ENCODE measurements at regions not wholly inside any gene's neighbourhood (a gene's known extent, or its start where the extent isn't known, plus 50 kb on each side); places are given as distances from the start of the nearest gene placed in this dataset.
A peak's percentile ranks its signal among the peaks of the same experiment; 100 is the strongest.

DNA sequence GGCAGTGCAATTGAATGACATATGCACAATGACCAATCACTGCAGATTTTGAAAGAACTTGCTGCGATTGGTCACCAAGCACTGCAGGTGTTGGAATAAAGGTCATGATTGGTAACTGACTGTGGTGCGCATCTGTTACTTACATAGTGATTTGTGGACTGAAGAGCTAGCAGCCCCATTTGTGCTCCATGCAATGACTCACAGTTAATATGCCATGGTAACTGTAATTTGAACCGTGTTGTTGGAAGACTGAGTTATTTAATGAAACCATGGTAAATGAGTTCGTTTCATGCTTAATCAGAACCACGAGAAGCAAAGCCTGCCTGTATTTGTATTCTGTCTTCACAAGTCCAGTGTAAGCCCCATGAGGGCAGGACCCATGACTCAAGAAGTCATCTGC is 220.5 kb downstream of the TJP1 start:
- no peak for DNase-seq

DNA sequence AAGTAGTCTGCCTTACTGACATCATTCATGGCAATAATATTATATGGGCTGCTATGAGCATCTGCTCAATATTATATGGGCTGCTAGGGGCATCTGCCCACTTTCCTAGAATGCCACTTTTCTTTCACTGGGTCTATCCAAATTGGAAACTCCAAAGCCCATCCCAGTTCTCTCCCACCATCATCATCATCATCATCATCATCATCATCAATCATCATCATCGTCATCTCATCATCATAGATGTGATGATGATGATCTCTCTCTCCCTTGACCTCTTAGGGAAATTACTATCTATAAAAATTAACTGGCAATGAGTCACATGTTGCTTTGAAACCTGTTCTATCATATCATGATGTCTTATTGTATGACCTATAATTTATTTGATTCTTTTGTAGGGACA is 222.0 kb downstream of the TJP1 start:
- no peak for DNase-seq

- DNase-seq = peak; percentile 10
Observed at GRCh38 chr15:29596266-29596665, 226.0 kb downstream of the TJP1 start.

DNA sequence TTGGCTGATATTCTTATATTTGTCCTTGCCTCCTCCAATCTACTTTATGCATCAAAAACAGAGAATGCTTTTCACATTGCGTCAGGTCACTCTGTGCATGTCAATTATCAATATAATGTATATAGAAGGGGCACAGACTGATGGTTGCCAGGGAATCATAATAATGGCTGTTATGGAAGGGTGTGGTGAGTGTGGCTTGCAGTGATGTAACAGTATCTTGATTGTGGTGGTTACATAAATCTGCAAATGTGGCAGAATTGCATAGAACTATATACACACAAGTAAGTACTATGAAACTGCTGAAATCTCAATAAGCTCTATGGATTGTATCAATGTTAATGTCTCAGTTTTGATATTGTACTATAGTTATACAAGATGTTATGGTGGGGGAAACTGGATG is 228.6 kb downstream of the TJP1 start:
- DNase-seq = no peak

- no peak for DNase-seq
Observed at GRCh38 chr15:29593111-29593510, 229.2 kb downstream of the TJP1 start.

- no peak for DNase-seq
Observed at GRCh38 chr15:29590701-29591100, 231.6 kb downstream of the TJP1 start.

- DNase-seq = no peak
Observed at GRCh38 chr15:29589975-29590374, 232.3 kb downstream of the TJP1 start.

DNA sequence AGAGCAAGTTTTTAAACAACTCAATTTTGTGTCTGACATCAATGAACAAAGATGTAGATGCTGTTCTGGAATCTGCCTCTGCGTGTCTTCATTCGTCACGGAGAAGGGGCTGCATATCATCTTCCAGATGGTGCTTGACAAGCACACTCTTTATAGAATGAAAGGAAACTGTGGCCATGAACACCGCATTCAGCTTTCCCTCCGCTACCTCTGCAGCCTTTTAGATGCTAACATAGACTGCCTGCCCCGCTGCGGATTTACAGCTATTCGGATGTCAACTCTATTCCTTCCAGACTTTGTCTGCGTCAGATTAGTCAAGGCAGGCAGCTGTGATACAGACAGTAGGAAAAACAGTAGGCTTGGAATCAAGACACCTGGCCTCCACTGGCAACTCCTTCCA is 232.9 kb downstream of the TJP1 start:
- no peak for DNase-seq

- DNase-seq = no peak
Observed at GRCh38 chr15:29573197-29573838, 248.9 kb downstream of the TJP1 start.

DNA sequence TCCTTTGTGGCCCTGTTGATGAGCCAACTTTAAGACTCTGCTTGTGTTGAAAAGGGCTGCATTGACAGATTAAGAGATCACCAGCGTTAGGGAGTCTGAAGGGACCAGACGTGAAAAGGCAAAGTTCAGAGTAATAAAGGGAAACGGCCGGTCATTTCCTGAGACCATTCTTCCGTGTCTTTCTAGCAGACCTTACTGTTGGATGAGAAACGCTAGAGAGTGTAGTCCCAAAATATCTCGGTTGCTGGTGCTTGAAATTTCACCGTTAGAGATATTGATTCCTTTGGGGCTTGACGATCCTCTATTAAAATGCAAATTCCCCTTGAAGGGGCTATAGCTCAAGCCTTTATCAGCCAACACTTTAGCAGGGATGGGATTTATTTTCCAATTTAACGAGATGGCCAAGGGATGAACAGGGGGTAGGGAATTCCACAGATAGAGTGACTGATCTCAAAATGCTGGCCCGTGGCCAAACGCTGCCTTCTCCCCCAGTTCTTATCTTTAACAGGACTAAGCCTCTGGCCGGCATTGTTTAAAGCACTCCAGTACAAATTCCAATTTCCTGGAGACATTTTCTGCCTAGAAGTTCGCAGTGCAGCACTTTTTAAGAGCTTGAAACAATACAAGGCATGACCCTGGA is 250.4 kb downstream of the TJP1 start:
- DNase-seq = no peak

DNA sequence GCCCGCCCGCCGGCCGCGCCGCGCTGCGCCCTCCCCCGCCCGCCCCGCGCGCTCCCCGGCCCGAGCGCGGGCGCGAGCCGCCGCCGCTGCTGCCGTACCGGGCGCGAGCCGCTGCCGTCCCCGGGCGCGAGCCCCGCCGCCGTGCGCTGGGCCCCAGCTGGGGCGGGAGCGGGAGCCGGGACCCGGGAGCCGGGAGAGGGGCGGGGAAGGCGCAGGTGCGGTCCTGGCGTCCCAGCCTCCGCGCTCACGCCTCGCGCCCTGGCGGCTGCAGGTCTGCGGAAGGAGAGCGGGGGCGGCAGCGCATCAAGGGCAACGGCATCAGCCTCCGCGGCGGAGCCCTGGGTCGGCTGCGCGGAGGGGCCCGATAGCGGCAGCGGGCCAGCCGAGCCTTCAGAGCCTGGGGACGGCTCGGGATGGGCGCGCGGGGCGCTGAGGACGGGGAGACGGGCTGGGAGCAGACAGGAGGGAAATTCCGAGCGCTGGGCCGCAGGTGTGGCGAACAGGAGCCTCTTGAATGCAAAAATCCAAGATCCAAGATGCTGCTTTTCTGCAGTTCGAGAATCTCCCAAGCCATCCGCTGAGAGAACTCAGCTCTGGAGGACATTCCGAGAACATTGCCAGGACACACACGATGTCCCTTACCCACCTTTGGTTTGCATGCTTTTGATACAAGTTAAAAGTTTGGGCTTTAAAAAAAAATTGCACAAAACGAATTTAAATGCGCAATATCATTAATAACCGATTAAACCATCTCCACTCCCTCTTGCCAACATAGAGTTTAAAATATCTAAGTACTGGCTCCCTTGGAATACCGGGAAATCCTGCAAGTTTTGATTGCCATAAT is 251.1 kb downstream of the TJP1 start:
- no peak for DNase-seq

GRCh38 chr15:29570121-29570947 is 251.9 kb downstream of the TJP1 start:
- DNase-seq = no peak

GRCh38 chr15:29569533-29570092 is 252.7 kb downstream of the TJP1 start:
- no peak for DNase-seq

GRCh38 chr15:29568840-29569532 is 253.3 kb downstream of the TJP1 start:
- DNase-seq = peak; percentile 45

DNA sequence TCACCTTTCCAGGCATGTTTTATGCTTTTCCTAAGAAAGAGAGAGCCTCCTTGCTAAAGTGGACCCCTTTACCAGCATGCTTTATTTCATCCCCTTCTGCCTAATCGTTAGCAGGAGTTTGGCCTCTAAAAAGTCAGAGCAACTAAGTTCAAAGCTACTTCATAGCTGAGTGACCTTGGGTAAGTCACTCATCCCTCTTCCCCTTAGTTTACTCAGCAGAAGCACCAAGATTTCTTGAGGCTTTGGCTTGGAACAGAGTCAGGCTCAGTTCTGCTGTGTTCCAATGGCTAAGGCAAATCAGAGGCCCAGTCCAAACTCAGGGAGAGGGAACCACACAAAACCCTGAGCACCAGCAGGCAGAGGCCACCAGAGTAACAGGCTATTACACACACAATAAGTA is 254.9 kb downstream of the TJP1 start:
- no peak for DNase-seq

GRCh38 chr15:29566914-29567313 is 255.4 kb downstream of the TJP1 start:
- no peak for DNase-seq

- no peak for DNase-seq
Observed at GRCh38 chr15:29563112-29563511, 259.2 kb downstream of the TJP1 start.

DNA sequence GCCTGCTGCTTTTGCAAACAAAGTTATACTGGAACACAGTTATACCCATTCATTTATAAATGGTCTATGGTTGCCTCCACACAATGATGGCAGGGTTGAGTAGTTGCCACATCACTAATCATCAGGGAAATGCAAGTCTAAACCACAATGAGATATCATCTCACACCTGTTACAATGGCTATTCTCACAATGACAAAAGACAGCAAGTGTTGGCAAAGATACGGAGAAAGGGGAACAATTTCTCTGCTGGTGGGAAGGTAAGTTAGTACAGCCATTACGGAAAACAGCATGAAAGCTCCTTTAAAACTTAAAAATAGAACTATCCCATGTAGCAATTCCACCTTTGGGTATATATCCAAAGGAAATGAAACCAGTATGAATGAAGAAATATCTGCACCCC is 261.4 kb downstream of the TJP1 start:
- DNase-seq = no peak

DNA sequence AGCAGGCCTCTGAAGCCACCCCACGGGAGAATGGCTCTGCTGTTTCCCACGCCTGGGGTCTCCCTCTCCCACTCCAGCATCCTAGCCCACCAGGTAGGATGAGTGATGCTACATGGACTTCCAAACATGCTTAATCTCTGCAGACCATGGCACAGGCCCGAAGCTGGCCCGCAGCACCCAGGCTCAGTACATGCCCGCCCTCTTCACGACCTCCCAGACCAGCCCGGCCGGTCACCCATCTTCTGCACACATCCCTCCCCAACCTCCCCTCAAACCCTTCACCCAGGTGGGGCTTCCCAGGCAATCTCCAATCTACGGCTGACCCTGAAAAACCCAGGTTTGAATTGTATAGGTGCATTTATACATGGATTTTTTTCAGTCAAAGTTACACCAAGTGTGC is 264.0 kb downstream of the TJP1 start:
- no peak for DNase-seq

DNA sequence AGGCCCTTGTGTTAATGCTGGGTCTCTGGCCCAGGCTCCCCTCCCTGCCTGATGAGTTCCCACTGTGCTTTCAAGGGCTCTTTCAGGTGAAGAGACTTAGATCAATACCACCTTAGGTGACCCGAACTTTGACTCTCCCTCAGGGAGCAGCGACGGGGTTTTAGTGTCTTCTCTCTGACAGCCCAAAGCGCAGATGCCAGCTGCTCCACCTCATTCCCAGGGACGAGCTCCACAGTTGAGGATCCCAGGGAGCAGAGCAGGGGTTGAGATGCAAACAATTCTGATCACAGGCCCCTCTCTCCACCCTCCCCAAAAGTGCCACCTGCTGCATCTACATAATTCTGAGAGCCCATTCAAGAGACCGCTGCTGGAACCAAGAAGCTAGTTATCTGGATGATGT is 265.1 kb downstream of the TJP1 start:
- DNase-seq = no peak

DNA sequence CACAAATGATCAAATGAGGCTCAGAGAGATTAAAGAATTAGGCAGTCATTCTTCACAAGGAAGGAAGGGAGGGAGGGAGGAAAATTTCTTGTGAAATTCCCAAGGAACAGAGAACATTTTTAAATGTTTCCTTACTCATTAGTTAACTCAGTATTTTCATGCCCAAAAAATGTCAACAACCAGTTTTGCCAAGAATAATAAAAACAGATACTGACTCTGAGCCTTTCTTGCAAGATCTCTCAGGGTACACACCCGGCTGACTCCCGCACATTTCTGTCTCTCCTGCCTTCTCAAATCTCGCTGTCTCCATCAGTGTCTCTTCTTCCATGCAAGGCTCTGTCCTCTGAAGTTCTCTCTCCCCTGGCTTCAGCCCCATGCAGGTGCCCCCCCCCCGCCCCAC is 265.9 kb downstream of the TJP1 start:
- DNase-seq = no peak

DNA sequence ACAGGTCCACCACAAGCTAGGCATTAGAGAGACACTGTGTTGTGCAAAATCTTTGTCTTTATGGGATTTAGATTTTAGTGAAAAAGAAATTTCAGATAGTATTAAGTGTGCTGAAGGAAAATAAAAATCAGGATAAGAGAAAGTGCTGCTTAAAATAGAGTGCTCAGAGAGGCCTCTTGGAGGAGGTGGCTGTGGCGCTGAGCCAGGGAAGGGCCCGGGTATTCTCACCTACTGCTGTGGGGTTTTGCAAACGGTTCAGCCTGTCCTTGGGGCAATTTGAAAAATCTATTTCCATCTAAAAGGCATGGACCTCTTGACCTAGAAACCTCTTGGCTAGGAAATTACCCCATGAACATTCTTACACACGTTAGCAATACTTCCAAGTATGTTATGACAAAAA is 267.7 kb downstream of the TJP1 start:
- no peak for DNase-seq
